ENCODE measurements at regions not wholly inside any gene's neighbourhood (a gene's known extent, or its start where the extent isn't known, plus 50 kb on each side); places are given as distances from the start of the nearest gene placed in this dataset.
"Not testable (repeated sequence)": the region's sequence is repeated elsewhere in the genome, so short reads cannot be mapped to it uniquely, and the experiment has no call there.

DNA sequence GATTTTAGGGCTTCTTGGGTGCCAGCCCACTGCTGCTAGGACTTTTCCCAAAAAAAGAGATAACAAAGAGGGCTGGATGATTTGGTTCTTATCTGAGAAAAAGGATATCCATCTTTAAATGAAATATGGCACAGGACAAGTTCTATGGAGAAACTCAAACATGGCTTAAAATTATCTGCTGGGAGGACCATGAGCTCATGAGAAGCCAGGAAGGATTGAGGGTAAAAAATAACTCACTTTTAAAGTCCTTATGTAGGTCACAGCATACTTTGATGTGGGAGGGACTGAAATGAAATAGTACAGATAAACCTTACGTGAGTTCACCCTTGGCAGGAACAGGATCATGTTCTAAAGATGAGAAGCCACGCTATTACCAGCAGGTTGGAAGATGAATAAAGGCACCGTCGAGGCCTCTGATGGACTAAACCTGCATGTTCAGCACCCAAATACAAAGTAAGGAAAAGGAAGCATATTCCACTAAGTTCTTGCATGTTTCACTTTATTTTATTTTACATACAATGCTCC lies 369.2 kb upstream of the KLF6 start:
- Histone ChIP-seq H3K9me3 (no peaks in the 10 kb centered on the region), H3K36me3 (no peaks in the 10 kb centered on the region), H3K27me3 (peaks cover 0 to 4% (median 0%) of the 10 kb centered on the region in 4 donors), H3K27ac (no peak overlapping the region), H3K4me3 (no peak overlapping the region), H3K4me1 (no peaks in the 10 kb centered on the region)
- ATAC-seq (no peak), FAIRE-seq (no peak), DNase-seq (no peak)
- WGBS, 2 donors = 74 to 75% methylated on average over 4 of the region's 4 CpGs
- no peak for TF ChIP-seq CTCF (IDR thresholded peaks at IDR 0.05)
- intact Hi-C loops (cut with DNase I) = no loop called here

GRCh38 chr10:4151466-4151865 lies 366.5 kb upstream of the KLF6 start:
- Histone ChIP-seq H3K9me3 (no peaks in the 10 kb centered on the region), H3K4me3 (no peak overlapping the region), H3K27me3 (peaks cover 0 to 4% (median 0%) of the 10 kb centered on the region in 4 donors), H3K4me1 (no peaks in the 10 kb centered on the region), H3K27ac (no peak overlapping the region), H3K36me3 (no peaks in the 10 kb centered on the region)
- no peak for FAIRE-seq
- intact Hi-C loops (cut with DNase I) = no loop called here
- DNase-seq = no peak
- peak in 1 of 4 donors; percentile 13 for ATAC-seq
- TF ChIP-seq CTCF (IDR thresholded peaks at IDR 0.05) = no peak
- 40 to 43% methylated on average over 16 of the region's 16 CpGs for WGBS, 2 donors

DNA sequence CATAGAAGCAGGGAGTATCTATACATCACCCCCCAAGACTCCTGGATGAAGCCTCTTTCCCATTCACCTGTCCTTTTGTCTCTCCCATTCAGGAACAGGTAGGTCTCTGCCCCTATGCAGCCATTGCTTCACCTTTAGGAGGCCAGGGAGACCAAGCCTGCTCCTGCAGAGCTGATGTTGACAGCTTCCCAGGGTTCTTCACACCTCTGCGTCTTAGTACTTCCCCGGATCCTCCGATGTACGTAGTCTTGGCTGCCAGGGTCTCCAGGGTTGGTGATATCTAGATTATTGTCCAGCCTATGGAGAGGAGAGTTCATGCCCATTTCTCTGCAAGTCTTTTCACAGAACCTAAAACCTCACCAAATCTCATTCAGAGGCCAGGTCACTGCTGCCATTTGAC lies 365.7 kb upstream of the KLF6 start:
- no peak for ATAC-seq
- no peak overlapping the region for H3K4me3 ChIP-seq
- intact Hi-C loops (cut with DNase I) = no loop called here
- no peaks in the 10 kb centered on the region for H3K36me3 ChIP-seq
- H3K4me1 ChIP-seq = no peaks in the 10 kb centered on the region
- DNase-seq = no peak
- no peak overlapping the region for H3K27ac ChIP-seq
- TF ChIP-seq CTCF (IDR thresholded peaks at IDR 0.05) = no peak
- peaks cover 0 to 4% (median 0%) of the 10 kb centered on the region in 4 donors for H3K27me3 ChIP-seq
- no peak for FAIRE-seq
- WGBS, 2 donors = 76 to 82% methylated on average over 4 of the region's 4 CpGs
- no peaks in the 10 kb centered on the region for H3K9me3 ChIP-seq

DNA sequence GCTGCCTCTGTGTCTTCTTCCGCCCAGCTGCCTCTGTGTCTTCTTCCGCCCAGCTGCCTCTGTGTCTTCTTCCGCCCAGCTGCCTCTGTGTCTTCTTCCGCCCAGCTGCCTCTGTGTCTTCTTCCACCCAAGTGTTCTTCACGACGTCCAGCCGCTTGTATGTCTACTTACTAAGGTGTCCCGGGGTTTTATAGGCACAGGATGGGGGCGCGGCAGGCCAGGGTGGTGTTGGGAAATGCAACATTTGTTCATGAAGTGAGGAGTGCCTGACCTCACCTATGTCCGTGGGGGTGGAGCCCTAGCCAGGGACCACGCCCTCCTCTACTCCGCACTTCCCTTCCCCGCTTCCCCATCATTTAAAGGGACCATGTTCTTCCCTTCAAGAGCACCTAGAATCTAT lies 364.5 kb upstream of the KLF6 start:
- ATAC-seq; FAIRE-seq; intact Hi-C loops (cut with DNase I); H3K4me3 ChIP-seq; H3K27me3 ChIP-seq; H3K9me3 ChIP-seq; H3K4me1 ChIP-seq; DNase-seq; H3K36me3 ChIP-seq; H3K27ac ChIP-seq: not testable (repeated sequence)
- WGBS, 2 donors = 77 to 87% methylated on average over 13 to 14 of the region's 14 CpGs

DNA sequence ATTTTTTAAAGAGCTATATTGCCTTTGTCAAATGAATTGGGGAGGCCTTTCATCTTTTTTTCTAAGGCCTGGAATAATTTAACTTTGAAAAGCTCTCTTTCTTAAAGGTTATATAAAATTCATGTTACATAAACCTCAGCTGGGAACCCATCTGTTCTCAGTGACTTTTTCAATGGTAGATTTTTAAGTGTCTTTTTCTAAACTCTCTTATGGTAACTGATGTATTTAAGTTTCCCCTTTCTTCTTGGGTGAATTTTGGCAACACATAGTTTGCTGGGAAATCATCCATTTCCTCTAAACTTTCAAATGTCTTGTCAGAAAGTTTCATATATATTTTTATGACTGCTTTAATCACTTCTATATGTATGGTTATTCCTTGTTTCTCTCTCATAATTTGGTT lies 362.2 kb upstream of the KLF6 start:
- no peak overlapping the region for H3K4me3 ChIP-seq
- no peak for FAIRE-seq
- no peak for ATAC-seq
- no peaks in the 10 kb centered on the region for H3K36me3 ChIP-seq
- H3K4me1 ChIP-seq = no peaks in the 10 kb centered on the region
- H3K9me3 ChIP-seq = no peaks in the 10 kb centered on the region
- intact Hi-C loops (cut with DNase I) = no loop called here
- no peak for TF ChIP-seq CTCF (IDR thresholded peaks at IDR 0.05)
- no peak for DNase-seq
- H3K27ac ChIP-seq = no peak overlapping the region
- peaks cover 0 to 4% (median 0%) of the 10 kb centered on the region in 4 donors for H3K27me3 ChIP-seq

Measured in pancreas (tissue), 10 donors.